OCI-LY3 (cell line): ENCODE measurements at regions not wholly inside any gene's neighbourhood (a gene's known extent, or its start where the extent isn't known, plus 50 kb on each side); places are given as distances from the start of the nearest gene placed in this dataset.

Experiments
- H2AFZ ChIP-seq: fragments of 200-600, 300-600 bp; shearing (Covaris generic); 2 replicates; pipeline ENCODE4 v1.6.0; 2014; ENCODE audit warnings: antibody characterized with exemption, low read depth, low read length
- H3K27ac ChIP-seq: fragments of 200-600, 300-600 bp; sonication (generic); 2 replicates; pipeline ENCODE4 v1.5.1; 2014; ENCODE audit warnings: mild to moderate bottlenecking, low read length, moderate library complexity, mixed read lengths
- H3K27me3 ChIP-seq: fragments of 200-600, 300-600 bp; sonication (generic); 2 replicates; pipeline ENCODE4 v1.6.1; 2014; ENCODE audit warnings: low read depth, low read length, mixed read lengths
- H3K36me3 ChIP-seq: fragments of 200-600, 300-600 bp; sonication (generic); replicated peaks from 2 replicates; pipeline ENCODE3; 2014; ENCODE audit warnings: low read depth, low read length, mixed read lengths
- H3K4me1 ChIP-seq: fragments of 300-600, 200-600 bp; sonication (generic); 2 replicates; pipeline ENCODE4 v1.6.1; 2014; ENCODE audit warnings: low read length, mixed read lengths
- H3K4me2 ChIP-seq: fragments of 200-600, 300-600 bp; sonication (generic); 2 replicates; pipeline ENCODE4 v1.6.1; 2014; ENCODE audit warnings: low read length, mixed read lengths
- H3K4me3 ChIP-seq: fragments of 300-600, 200-600 bp; sonication (generic); 2 replicates; pipeline ENCODE4 v1.5.1; 2014; ENCODE audit warnings: antibody characterized with exemption, mild to moderate bottlenecking, low read length, moderate library complexity
- H3K79me2 ChIP-seq: fragments of 300-600, 200-600 bp; shearing (Covaris generic); 2 replicates; pipeline ENCODE4 v1.6.1; 2014; ENCODE audit warnings: mild to moderate bottlenecking, low read length, mixed read lengths
- H3K9ac ChIP-seq: fragments of 300-600, 200-600 bp; shearing (Covaris generic); 2 replicates; pipeline ENCODE4 v1.6.0; 2014; ENCODE audit warnings: mild to moderate bottlenecking, low read length, moderate library complexity
- H3K9me3 ChIP-seq: fragments of 200-600, 300-600 bp; shearing (Covaris generic); 2 replicates; pipeline ENCODE4 v1.6.1; 2014; ENCODE audit warnings: low read length, mixed read lengths; ENCODE audit not compliant: insufficient read depth
- H4K20me1 ChIP-seq: fragments of 200-600, 300-600 bp; sonication (generic); 2 replicates; pipeline ENCODE4 v1.6.1; 2016; ENCODE audit warnings: low read length, mixed read lengths; ENCODE audit not compliant: insufficient read depth
- EZH2phosphoT487 ChIP-seq: fragments of 200-600 bp; shearing (Covaris generic); IDR thresholded peaks from 2 replicates; pipeline ENCODE4 v1.6.1; 2018; ENCODE audit warnings: antibody characterized with exemption, mixed run types, low read depth
- TF ChIP-seq, protein P1 (sequence below): fragments of 200-600, 300-600 bp; sonication (generic); IDR thresholded peaks from 2 replicates; pipeline ENCODE4 v1.5.1; 2014; ENCODE audit warnings: antibody characterized with exemption, low read length, low read depth

DNA sequence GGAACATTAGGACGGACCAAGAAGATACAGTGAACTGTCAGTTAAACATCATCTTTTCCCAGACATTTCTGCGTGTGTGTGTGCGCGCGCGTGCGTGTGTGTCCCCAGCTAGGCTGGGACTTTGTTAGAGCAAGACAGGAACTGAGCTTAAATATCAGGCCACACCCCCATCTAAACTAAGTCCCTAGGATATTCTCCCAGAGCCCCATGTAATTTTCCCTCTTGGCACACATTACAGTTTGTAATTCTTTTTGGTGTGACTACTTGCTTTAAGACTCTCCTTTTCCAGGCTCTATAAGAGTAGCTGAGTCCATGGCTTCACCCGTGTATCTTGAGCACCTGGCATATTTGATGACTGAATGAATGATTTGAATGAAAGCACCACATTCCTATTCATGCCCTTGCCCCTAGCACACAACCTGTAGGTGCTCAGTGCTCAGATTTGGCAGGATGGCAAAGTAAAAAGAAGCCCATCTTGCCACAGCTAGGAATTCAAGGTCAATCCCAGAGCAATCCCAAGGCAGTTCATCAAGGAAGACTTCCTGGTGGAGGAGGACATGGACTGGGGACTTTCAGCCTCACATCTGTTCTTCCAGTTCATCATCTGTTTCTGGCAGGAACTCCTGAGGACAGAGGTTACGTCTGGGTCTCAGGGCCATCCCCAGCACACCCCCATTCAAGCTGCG is 69.2 kb downstream of the MRPL14 start:
- H3K36me3 ChIP-seq, result no peaks in the 10 kb centered on the region
- H3K4me1 ChIP-seq, result no peaks in the 10 kb centered on the region
- H3K4me2 ChIP-seq, result no peak overlapping the region
- H3K27me3 ChIP-seq, result peaks cover 12% of the 10 kb centered on the region; the same call in 1 of the 2 replicates
- no peak overlapping the region for H3K9ac ChIP-seq
- no peak overlapping the region for H3K27ac ChIP-seq
- no peaks in the 10 kb centered on the region for H3K9me3 ChIP-seq
- TF ChIP-seq, protein P1, sequence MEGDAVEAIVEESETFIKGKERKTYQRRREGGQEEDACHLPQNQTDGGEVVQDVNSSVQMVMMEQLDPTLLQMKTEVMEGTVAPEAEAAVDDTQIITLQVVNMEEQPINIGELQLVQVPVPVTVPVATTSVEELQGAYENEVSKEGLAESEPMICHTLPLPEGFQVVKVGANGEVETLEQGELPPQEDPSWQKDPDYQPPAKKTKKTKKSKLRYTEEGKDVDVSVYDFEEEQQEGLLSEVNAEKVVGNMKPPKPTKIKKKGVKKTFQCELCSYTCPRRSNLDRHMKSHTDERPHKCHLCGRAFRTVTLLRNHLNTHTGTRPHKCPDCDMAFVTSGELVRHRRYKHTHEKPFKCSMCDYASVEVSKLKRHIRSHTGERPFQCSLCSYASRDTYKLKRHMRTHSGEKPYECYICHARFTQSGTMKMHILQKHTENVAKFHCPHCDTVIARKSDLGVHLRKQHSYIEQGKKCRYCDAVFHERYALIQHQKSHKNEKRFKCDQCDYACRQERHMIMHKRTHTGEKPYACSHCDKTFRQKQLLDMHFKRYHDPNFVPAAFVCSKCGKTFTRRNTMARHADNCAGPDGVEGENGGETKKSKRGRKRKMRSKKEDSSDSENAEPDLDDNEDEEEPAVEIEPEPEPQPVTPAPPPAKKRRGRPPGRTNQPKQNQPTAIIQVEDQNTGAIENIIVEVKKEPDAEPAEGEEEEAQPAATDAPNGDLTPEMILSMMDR, result no peak
- TF ChIP-seq EZH2phosphoT487, result no peak
- H3K4me3 ChIP-seq, result no peak overlapping the region
- no peak overlapping the region for H2AFZ ChIP-seq
- no peaks in the 10 kb centered on the region for H4K20me1 ChIP-seq
- no peaks in the 10 kb centered on the region for H3K79me2 ChIP-seq

DNA sequence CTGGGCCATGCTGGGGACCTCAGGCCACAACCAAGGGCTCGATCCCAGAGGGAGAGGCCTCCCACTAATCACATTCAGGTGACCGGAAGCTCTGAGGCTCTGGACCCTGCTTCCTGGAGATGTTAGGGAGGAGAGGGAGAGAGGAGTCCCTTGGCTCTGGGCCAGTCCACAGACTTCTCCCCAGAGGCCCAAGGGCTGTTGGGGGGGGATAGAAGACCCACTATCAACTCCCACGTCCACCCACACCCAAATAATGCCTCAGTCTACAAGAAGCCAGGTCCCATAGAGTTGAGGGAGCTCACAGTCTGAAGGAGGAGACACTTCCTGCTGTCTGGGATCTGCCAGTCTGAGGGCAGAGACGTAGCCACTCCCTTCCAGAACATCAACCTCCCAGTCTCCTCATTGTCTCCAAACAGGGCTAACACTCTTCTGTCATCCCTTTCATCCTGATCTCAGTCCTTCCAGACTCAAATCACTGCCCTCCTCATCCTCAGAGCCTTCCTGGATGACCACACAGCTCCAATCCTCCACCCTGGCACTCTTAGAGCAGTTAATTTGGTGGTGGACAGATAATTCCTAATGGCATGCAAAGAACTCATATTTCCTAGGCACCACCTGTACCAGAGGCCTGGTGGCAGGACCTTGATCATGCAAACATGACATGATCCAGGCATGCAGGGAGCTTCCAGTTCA is 69.9 kb downstream of the MRPL14 start:
- H3K27me3 ChIP-seq, result peaks cover 12% of the 10 kb centered on the region; the same call in 1 of the 2 replicates
- no peak overlapping the region for H3K4me3 ChIP-seq
- no peaks in the 10 kb centered on the region for H3K36me3 ChIP-seq
- no peak for TF ChIP-seq EZH2phosphoT487
- TF ChIP-seq, protein P1, result no peak
- no peak overlapping the region for H3K9ac ChIP-seq
- no peaks in the 10 kb centered on the region for H4K20me1 ChIP-seq
- H3K79me2 ChIP-seq, result no peaks in the 10 kb centered on the region
- H3K4me2 ChIP-seq, result no peak overlapping the region
- no peak overlapping the region for H2AFZ ChIP-seq
- no peaks in the 10 kb centered on the region for H3K9me3 ChIP-seq
- no peak overlapping the region for H3K27ac ChIP-seq
- no peaks in the 10 kb centered on the region for H3K4me1 ChIP-seq

DNA sequence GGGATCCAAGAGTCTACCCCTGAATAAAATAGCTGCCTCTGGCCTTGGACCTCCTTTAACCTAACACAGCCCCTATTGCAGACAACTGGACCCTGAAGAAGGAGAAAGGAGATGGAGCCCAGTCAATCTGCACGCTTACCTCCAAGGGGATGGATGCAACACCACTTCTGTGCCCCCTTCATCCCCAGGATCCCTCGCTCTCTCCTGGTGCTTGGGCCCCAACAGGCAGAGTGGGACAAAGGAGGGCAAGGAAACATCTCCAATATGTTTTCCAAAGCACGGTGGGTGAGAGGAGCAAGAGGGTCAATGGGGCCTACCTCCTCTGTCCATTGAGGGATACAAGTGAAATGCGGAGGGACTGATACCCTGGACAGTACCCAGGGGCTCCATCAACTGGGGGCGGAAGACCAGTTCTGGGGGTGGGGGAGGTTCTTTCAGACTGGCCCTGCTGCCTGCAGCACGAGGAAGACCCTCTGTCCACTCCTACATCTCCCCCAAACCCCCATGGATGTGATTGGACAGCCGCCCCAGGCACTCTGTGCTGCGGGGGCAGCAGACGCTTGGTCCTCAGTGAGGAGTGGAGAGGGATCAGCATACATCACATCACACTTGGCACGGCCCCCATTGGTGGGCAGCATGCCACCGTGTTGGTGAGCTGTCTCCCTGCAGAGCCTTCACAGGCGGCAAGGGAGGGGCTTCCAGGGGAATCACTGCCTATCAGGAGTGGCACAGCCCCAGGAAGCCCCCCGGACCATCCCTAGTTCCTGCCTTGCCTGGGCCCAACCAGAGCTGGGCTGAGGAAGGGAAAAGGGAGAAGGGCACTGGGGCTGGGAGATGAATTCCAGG is 70.6 kb downstream of the MRPL14 start:
- Histone ChIP-seq H3K4me1 (no peaks in the 10 kb centered on the region), H4K20me1 (no peaks in the 10 kb centered on the region), H3K4me3 (no peak overlapping the region), H3K79me2 (no peaks in the 10 kb centered on the region), H3K27ac (no peak overlapping the region), H3K36me3 (no peaks in the 10 kb centered on the region), H3K9ac (no peak overlapping the region), H3K4me2 (no peak overlapping the region), H3K9me3 (no peaks in the 10 kb centered on the region), H2AFZ (no peak overlapping the region), H3K27me3 (peaks cover 12% of the 10 kb centered on the region; the same call in 1 of the 2 replicates)
- no peak for TF ChIP-seq EZH2phosphoT487
- TF ChIP-seq, protein P1, result no peak
